HepG2 (cell line): ENCODE measurements at regions not wholly inside any gene's neighbourhood (a gene's known extent, or its start where the extent isn't known, plus 50 kb on each side); places are given as distances from the start of the nearest gene placed in this dataset.

Experiments
- ATAC-seq: fragments of 200-7000 bp; cut with Tn5 transposase; 3 replicates; pipeline ENCODE4 v1.9.1; 2020; ENCODE audit warnings: mild to moderate bottlenecking, moderate library complexity
- BruUV-seq: library from RNA; stranded (reverse); fragments of 400-500 nt; replicated peaks from 2 replicates; lab custom pipeline; 2021; lab: Mats Ljungman, UMichigan
- CTCF ChIA-PET: fragments of 300-600 bp; formaldehyde crosslinking; extraction: SDS; loops from one replicate; lab custom pipeline; 2021; ENCODE audit warnings: low total read pairs, inconsistent platforms, low intra/inter-chr PET ratio; lab: Yijun Ruan, JAX
- POLR2A ChIA-PET: fragments of 350-600 bp; sonication (Branson Sonifier 250); formaldehyde crosslinking; loops from one replicate; lab custom pipeline; 2020; ENCODE audit warnings: antibody characterized with exemption, inconsistent platforms; lab: Yijun Ruan, JAX
- DNase-seq: peaks from one replicate; pipeline ENCODE4 v3.0.0-alpha.2; 2015; ENCODE audit warnings: low spot score
- FAIRE-seq: peaks from 3 replicates; lab custom pipeline; 2011; peaks lifted over from hg19 to GRCh38; lab: Jason Lieb, UNC
- H2AFZ ChIP-seq: one replicate; pipeline ENCODE4 v1.6.1; 2011; ENCODE audit warnings: low read length, inconsistent platforms
- H3K27ac ChIP-seq: fragments of 300-600 bp; 3 replicates; pipeline ENCODE4 v1.8.0; 2011; ENCODE audit warnings: mixed run types, mild to moderate bottlenecking, mixed read lengths, low read length, inconsistent platforms; ENCODE audit not compliant: insufficient read depth; ENCODE audit errors: extremely low read length
- H3K27me3 ChIP-seq, 2 experiments: fragments of 200-600 bp in 1 of 2; 2 replicates in 1 of 2; 3 replicates in 1 of 2; pipeline versions ENCODE4 v1.6.0 to v1.8.0; 2011; ENCODE audit warnings: low read length in 2 of 2, mild to moderate bottlenecking in 2 of 2, moderate library complexity in 2 of 2, inconsistent platforms in 1 of 2; ENCODE audit not compliant: insufficient read depth in 2 of 2, control insufficient read depth in 1 of 2
- H3K36me3 ChIP-seq, 2 experiments: fragments of 200-600 bp in 1 of 2; replicated peaks in 1 of 2; 2 replicates in 1 of 2; 3 replicates in 1 of 2; pipeline versions ENCODE4 v1.5.1 to v1.8.0; 2011; ENCODE audit warnings: low read length in 2 of 2, inconsistent platforms in 1 of 2; ENCODE audit not compliant: insufficient read depth in 2 of 2, control insufficient read depth in 1 of 2
- H3K4me1 ChIP-seq: 2 replicates; pipeline ENCODE4 v1.5.1; 2012; ENCODE audit warnings: low read length, inconsistent platforms; ENCODE audit not compliant: insufficient read depth
- H3K4me2 ChIP-seq: 2 replicates; pipeline ENCODE4 v1.6.0; 2011; ENCODE audit warnings: low read depth, low read length, inconsistent platforms
- H3K4me3 ChIP-seq, 3 experiments: fragments of 200-600 bp in 1 of 3; sonication (generic), shearing (Covaris generic) in 1 of 3; replicated peaks in 1 of 3; 2 replicates each; pipeline ENCODE4 v1.5.1; 2011 to 2016; ENCODE audit warnings: low read length in 3 of 3, inconsistent platforms in 2 of 3, low read depth in 2 of 3, mild to moderate bottlenecking in 2 of 3, control low read depth in 1 of 3, mixed read lengths in 1 of 3; ENCODE audit not compliant: insufficient read depth in 1 of 3
- H3K79me2 ChIP-seq: one replicate; pipeline ENCODE4 v1.6.1; 2011; ENCODE audit warnings: low read length, inconsistent platforms; ENCODE audit not compliant: insufficient read depth
- H3K9ac ChIP-seq: 2 replicates; pipeline ENCODE4 v1.6.0; 2011; ENCODE audit warnings: mild to moderate bottlenecking, low read depth, low read length, inconsistent platforms; ENCODE audit not compliant: insufficient read depth
- H3K9me3 ChIP-seq: 2 replicates; pipeline ENCODE4 v1.5.1; 2012; ENCODE audit warnings: mild to moderate bottlenecking, low read length
- H4K20me1 ChIP-seq: 2 replicates; pipeline ENCODE4 v1.6.0; 2011; ENCODE audit warnings: inconsistent platforms, mild to moderate bottlenecking, low read length, moderate library complexity; ENCODE audit not compliant: insufficient read depth
- ARNT2 ChIP-seq: sonication (generic); formaldehyde crosslinking; IDR thresholded peaks from 2 replicates; pipeline ENCODE4 v1.8.0; 2022; ENCODE audit warnings: mild to moderate bottlenecking, low read depth, missing genetic modification reagents, moderate library complexity
- CREM ChIP-seq, 2 experiments: sonication (generic) in 1 of 2; formaldehyde crosslinking in 1 of 2; IDR thresholded peaks; 2 replicates each; pipeline versions ENCODE4 v1.4.0 to v1.6.1; 2016 to 2020; ENCODE audit warnings: antibody characterized with exemption in 1 of 2, mild to moderate bottlenecking in 1 of 2, missing genetic modification reagents in 1 of 2
- GLI4 ChIP-seq: sonication (generic); formaldehyde crosslinking; IDR thresholded peaks from 2 replicates; pipeline ENCODE4 v1.5.1; 2020; ENCODE audit warnings: missing genetic modification reagents, mild to moderate bottlenecking, moderate library complexity, borderline replicate concordance
- HOXA9 ChIP-seq: sonication (generic); formaldehyde crosslinking; IDR thresholded peaks from 2 replicates; pipeline ENCODE4 v1.8.1; 2022; ENCODE audit warnings: missing genetic modification reagents, mild to moderate bottlenecking, moderate library complexity, borderline replicate concordance
- JARID2 ChIP-seq: sonication (generic); formaldehyde crosslinking; IDR thresholded peaks from 2 replicates; pipeline ENCODE4 v1.8.1; 2023; ENCODE audit warnings: missing genetic modification reagents, inconsistent platforms; ENCODE audit not compliant: insufficient replicate concordance
- KAT8 ChIP-seq: IDR thresholded peaks from 2 replicates; pipeline ENCODE4 v1.6.1; 2016; ENCODE audit warnings: missing genetic modification reagents, missing compliant biosample characterization
- MIER3 ChIP-seq: IDR thresholded peaks from 2 replicates; pipeline ENCODE4 v1.6.1; 2016; ENCODE audit warnings: missing compliant biosample characterization, borderline replicate concordance
- NCOR1 ChIP-seq: fragments of 200-600 bp; sonication (generic); IDR thresholded peaks from 2 replicates; pipeline ENCODE4 v1.7.0; 2017; ENCODE audit warnings: antibody characterized with exemption, low read length, borderline replicate concordance
- SMC3 ChIP-seq: IDR thresholded peaks from 2 replicates; pipeline ENCODE4 v1.6.1; 2011; ENCODE audit warnings: low read length, improper control_type of control experiment
- ZNF441 ChIP-seq: sonication (generic); formaldehyde crosslinking; IDR thresholded peaks from 2 replicates; pipeline ENCODE4 v1.7.0; 2021; ENCODE audit warnings: missing genetic modification reagents, borderline replicate concordance
- ZNF780A ChIP-seq: sonication (generic); formaldehyde crosslinking; IDR thresholded peaks from 2 replicates; pipeline ENCODE4 v1.8.0; 2022; ENCODE audit warnings: mild to moderate bottlenecking, missing genetic modification reagents, moderate library complexity
- ZSCAN20 ChIP-seq: sonication (generic); formaldehyde crosslinking; IDR thresholded peaks from 2 replicates; pipeline ENCODE4 v1.4.0; 2020; ENCODE audit warnings: missing genetic modification reagents, mild to moderate bottlenecking, borderline replicate concordance
- WGBS: methylation state at CpG from one replicate; pipeline ENCODE4 v1.1.6; 2017; ENCODE audit warnings: low lambda C conversion rate; 5-methylcytosine and 5-hydroxymethylcytosine counted together
- in situ Hi-C: cut with HindIII; loops from 2 replicates; pipeline ENCODE4 v1.10.0; 2017; ENCODE audit warnings: low pct_unique_long_range_greater_than_20kb; ENCODE audit not compliant: extremely low pct_ligation_motif_present
- intact Hi-C: fragments of 100-400 bp; cut with micrococcal nuclease; formaldehyde crosslinking; loops from one replicate; pipeline ENCODE4 v1.10.0; 2022; ENCODE audit not compliant: unreplicated experiment
- TF ChIP-seq, protein P1 (sequence below): sonication (generic); formaldehyde crosslinking; IDR thresholded peaks from 2 replicates; pipeline ENCODE4 v1.5.0; 2020; ENCODE audit warnings: missing genetic modification reagents
- TF ChIP-seq, protein P2 (sequence below): sonication (generic); formaldehyde crosslinking; IDR thresholded peaks from 2 replicates; pipeline ENCODE4 v1.5.0; 2020; ENCODE audit warnings: missing genetic modification reagents
- TF ChIP-seq, protein P3 (sequence below): sonication (generic); formaldehyde crosslinking; IDR thresholded peaks from 2 replicates; pipeline ENCODE4 v1.5.0; 2020; ENCODE audit warnings: missing genetic modification reagents
- TF ChIP-seq, protein P4 (sequence below): sonication (generic); formaldehyde crosslinking; IDR thresholded peaks from 2 replicates; pipeline ENCODE4 v1.5.0; 2020; ENCODE audit warnings: missing genetic modification reagents
- TF ChIP-seq, protein P5 (sequence below): conservative IDR thresholded peaks from 2 replicates; pipeline ENCODE4 v1.6.1; 2018; ENCODE audit warnings: missing genetic modification reagents

DNA sequence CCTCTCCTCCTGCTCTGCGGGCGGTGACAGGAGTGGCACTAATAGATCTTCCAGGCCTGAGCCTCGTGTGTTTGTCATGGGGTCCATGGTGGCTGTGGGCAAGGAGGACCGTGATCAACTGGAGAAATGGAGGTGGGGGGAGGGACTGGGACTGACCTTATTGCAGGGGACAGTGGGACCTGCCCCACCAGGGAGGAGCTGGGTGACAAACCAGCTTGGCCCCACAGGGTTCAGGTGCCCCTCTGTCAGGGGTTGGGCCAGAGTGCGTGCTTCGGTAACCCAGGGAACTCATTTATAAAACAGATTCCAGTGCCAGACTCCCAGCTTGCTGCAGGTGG lies 366.5 kb downstream of the BCOR start:
- POLR2A ChIA-PET: interaction anchor here (1.0 to 1.3 kb wide), 3 partner anchors 364 to 535 kb away, joined by 3 read pairs; no protein-coding TSS in a partner anchor
- 0% methylated on average over 1 of the region's 6 CpGs for WGBS
- ATAC-seq: no peak
- TF ChIP-seq CREM (IDR thresholded peaks at IDR 0.05) (no peak), CREM (CRISPR knock-in tag; IDR thresholded peaks at IDR 0.05) (no peak), ZNF441 (CRISPR knock-in tag) (no peak), SMC3 (no peak), ZNF780A (CRISPR knock-in tag) (no peak), JARID2 (CRISPR knock-in tag) (no peak), KAT8 (CRISPR knock-in tag) (no peak), GLI4 (no peak), ARNT2 (no peak), HOXA9 (CRISPR knock-in tag) (no peak), ZSCAN20 (no peak), NCOR1 (no peak), MIER3 (CRISPR knock-in tag) (no peak)
- TF ChIP-seq, protein P1, sequence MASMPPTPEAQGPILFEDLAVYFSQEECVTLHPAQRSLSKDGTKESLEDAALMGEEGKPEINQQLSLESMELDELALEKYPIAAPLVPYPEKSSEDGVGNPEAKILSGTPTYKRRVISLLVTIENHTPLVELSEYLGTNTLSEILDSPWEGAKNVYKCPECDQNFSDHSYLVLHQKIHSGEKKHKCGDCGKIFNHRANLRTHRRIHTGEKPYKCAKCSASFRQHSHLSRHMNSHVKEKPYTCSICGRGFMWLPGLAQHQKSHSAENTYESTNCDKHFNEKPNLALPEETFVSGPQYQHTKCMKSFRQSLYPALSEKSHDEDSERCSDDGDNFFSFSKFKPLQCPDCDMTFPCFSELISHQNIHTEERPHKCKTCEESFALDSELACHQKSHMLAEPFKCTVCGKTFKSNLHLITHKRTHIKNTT: no peak
- TF ChIP-seq, protein P2, sequence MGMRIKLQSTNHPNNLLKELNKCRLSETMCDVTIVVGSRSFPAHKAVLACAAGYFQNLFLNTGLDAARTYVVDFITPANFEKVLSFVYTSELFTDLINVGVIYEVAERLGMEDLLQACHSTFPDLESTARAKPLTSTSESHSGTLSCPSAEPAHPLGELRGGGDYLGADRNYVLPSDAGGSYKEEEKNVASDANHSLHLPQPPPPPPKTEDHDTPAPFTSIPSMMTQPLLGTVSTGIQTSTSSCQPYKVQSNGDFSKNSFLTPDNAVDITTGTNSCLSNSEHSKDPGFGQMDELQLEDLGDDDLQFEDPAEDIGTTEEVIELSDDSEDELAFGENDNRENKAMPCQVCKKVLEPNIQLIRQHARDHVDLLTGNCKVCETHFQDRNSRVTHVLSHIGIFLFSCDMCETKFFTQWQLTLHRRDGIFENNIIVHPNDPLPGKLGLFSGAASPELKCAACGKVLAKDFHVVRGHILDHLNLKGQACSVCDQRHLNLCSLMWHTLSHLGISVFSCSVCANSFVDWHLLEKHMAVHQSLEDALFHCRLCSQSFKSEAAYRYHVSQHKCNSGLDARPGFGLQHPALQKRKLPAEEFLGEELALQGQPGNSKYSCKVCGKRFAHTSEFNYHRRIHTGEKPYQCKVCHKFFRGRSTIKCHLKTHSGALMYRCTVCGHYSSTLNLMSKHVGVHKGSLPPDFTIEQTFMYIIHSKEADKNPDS (CRISPR knock-in tag): no peak
- TF ChIP-seq, protein P3, sequence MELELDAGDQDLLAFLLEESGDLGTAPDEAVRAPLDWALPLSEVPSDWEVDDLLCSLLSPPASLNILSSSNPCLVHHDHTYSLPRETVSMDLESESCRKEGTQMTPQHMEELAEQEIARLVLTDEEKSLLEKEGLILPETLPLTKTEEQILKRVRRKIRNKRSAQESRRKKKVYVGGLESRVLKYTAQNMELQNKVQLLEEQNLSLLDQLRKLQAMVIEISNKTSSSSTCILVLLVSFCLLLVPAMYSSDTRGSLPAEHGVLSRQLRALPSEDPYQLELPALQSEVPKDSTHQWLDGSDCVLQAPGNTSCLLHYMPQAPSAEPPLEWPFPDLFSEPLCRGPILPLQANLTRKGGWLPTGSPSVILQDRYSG: no peak
- TF ChIP-seq, protein P4, sequence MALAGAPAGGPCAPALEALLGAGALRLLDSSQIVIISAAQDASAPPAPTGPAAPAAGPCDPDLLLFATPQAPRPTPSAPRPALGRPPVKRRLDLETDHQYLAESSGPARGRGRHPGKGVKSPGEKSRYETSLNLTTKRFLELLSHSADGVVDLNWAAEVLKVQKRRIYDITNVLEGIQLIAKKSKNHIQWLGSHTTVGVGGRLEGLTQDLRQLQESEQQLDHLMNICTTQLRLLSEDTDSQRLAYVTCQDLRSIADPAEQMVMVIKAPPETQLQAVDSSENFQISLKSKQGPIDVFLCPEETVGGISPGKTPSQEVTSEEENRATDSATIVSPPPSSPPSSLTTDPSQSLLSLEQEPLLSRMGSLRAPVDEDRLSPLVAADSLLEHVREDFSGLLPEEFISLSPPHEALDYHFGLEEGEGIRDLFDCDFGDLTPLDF: no peak
- TF ChIP-seq, protein P5, sequence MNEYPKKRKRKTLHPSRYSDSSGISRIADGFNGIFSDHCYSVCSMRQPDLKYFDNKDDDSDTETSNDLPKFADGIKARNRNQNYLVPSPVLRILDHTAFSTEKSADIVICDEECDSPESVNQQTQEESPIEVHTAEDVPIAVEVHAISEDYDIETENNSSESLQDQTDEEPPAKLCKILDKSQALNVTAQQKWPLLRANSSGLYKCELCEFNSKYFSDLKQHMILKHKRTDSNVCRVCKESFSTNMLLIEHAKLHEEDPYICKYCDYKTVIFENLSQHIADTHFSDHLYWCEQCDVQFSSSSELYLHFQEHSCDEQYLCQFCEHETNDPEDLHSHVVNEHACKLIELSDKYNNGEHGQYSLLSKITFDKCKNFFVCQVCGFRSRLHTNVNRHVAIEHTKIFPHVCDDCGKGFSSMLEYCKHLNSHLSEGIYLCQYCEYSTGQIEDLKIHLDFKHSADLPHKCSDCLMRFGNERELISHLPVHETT (CRISPR knock-in tag): no peak

More for the DNA sequence above, 366.5 kb downstream of the BCOR start:
- no peaks in the 10 kb centered on the region for H3K27me3 ChIP-seq
- in situ Hi-C loops: no loop called here
- H3K27ac ChIP-seq: no peak overlapping the region
- no peak overlapping the region for H2AFZ ChIP-seq
- H3K4me3 ChIP-seq: no peak overlapping the region
- no peak for DNase-seq
- BruUV-seq: no TSS peak
- H3K79me2 ChIP-seq: no peaks in the 10 kb centered on the region
- peaks cover 29% of the 10 kb centered on the region for H3K4me1 ChIP-seq
- no peaks in the 10 kb centered on the region for H4K20me1 ChIP-seq
- H3K36me3 ChIP-seq: no peaks in the 10 kb centered on the region
- H3K9ac ChIP-seq: no peak overlapping the region
- no peaks in the 10 kb centered on the region for H3K9me3 ChIP-seq
- H3K4me2 ChIP-seq: 0 out of 2 replicates have a peak overlapping the region, but pooled peaks have one; percentile 36
- no peak for FAIRE-seq
- CTCF ChIA-PET: no interaction called here
- intact Hi-C loops: loop anchor here (5.0 kb wide), 1 partner anchor 41 kb away; no protein-coding TSS in a partner anchor
